ENCODE measurements at regions not wholly inside any gene's neighbourhood (a gene's known extent, or its start where the extent isn't known, plus 50 kb on each side); places are given as distances from the start of the nearest gene placed in this dataset.

DNA sequence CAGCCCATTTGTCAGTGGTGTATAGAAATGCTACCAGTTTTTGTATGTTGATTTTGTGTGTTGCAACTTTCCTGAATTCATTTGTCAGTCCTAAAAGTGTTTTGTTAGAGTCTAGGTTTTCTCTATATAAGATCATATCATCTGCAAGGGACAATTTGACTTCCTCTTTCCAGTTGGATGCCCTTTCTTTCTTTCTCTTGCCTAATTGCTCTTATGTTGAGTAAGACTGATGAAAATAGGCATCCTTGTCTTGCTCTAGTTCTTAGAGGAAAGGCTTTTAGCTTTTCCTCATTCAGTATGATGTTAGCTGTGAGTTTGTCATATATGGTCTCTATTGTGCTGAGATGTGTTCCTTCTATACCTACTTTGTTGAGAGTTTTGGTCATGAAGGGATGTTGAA, 161.7 kb upstream of the TPK1 start:
- TF ChIP-seq, protein P1, sequence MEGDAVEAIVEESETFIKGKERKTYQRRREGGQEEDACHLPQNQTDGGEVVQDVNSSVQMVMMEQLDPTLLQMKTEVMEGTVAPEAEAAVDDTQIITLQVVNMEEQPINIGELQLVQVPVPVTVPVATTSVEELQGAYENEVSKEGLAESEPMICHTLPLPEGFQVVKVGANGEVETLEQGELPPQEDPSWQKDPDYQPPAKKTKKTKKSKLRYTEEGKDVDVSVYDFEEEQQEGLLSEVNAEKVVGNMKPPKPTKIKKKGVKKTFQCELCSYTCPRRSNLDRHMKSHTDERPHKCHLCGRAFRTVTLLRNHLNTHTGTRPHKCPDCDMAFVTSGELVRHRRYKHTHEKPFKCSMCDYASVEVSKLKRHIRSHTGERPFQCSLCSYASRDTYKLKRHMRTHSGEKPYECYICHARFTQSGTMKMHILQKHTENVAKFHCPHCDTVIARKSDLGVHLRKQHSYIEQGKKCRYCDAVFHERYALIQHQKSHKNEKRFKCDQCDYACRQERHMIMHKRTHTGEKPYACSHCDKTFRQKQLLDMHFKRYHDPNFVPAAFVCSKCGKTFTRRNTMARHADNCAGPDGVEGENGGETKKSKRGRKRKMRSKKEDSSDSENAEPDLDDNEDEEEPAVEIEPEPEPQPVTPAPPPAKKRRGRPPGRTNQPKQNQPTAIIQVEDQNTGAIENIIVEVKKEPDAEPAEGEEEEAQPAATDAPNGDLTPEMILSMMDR (IDR thresholded peaks at IDR 0.05; ENCODE audit: insufficient read depth, low read length, poor library complexity, severe bottlenecking) = no peak
- no peak for TF ChIP-seq EZH2phosphoT487 (conservative IDR thresholded peaks at IDR 0.05; ENCODE audit: low read length)

All from SU-DHL-6 (cell line).